IPS-NIHi11 (cell line): ENCODE measurements at regions not wholly inside any gene's neighbourhood (a gene's known extent, or its start where the extent isn't known, plus 50 kb on each side); places are given as distances from the start of the nearest gene placed in this dataset.
"Not testable (repeated sequence)": the region's sequence is repeated elsewhere in the genome, so short reads cannot be mapped to it uniquely, and the experiment has no call there.

Experiments used
- DNase-seq: peaks from one replicate; pipeline ENCODE4 v3.0.0; 2012; ENCODE audit warnings: mixed read lengths, low spot score

- no peak for DNase-seq
Observed at GRCh38 chrX:9383655-9384054, 81.2 kb upstream of the TBL1X start.

GRCh38 chrX:9388450-9388849 lies 76.4 kb upstream of the TBL1X start:
- no peak for DNase-seq

- no peak for DNase-seq
Observed at GRCh38 chrX:9390121-9390520, 74.7 kb upstream of the TBL1X start.

- DNase-seq = no peak
Observed at GRCh38 chrX:9390693-9391368, 74.0 kb upstream of the TBL1X start.

- no peak for DNase-seq
Observed at GRCh38 chrX:9392445-9392844, 72.4 kb upstream of the TBL1X start.

- no peak for DNase-seq
Observed at GRCh38 chrX:9393571-9393970, 71.3 kb upstream of the TBL1X start.

GRCh38 chrX:9394212-9394611 lies 70.6 kb upstream of the TBL1X start:
- no peak for DNase-seq

GRCh38 chrX:9396930-9397329 lies 67.9 kb upstream of the TBL1X start:
- DNase-seq = no peak

- DNase-seq = no peak
Observed at GRCh38 chrX:9401051-9401450, 63.8 kb upstream of the TBL1X start.

GRCh38 chrX:9403374-9403773 lies 61.5 kb upstream of the TBL1X start:
- no peak for DNase-seq

- peak; percentile 25 for DNase-seq
Observed at GRCh38 chrX:9405635-9406034, 59.2 kb upstream of the TBL1X start.

GRCh38 chrX:9410889-9411288 lies 54.0 kb upstream of the TBL1X start:
- not testable (repeated sequence) for DNase-seq

- not testable (repeated sequence) for DNase-seq
Observed at GRCh38 chrX:9411682-9412081, 53.2 kb upstream of the TBL1X start.

- no peak for DNase-seq
Observed at GRCh38 chrX:9414416-9414815, 50.4 kb upstream of the TBL1X start.
